Posterior vena cava (tissue), 2 donors: ENCODE measurements at regions not wholly inside any gene's neighbourhood (a gene's known extent, or its start where the extent isn't known, plus 50 kb on each side); places are given as distances from the start of the nearest gene placed in this dataset.
A peak's percentile ranks its signal among the peaks of the same experiment; 100 is the strongest.

Experiments used
- DNase-seq: peaks from one replicate; pipeline ENCODE4 v3.0.0-alpha.2; 2020; ENCODE audit warnings: low spot score
- intact Hi-C, 2 donors: fragments of 100-400 bp; cut with DNase I; formaldehyde crosslinking; loops; one replicate each; pipeline versions ENCODE4 v1.14.1 to v1.14.2; 2022 to 2023
- donor health status: DM: yes; HTN: yes; CAD: no.
- donor health status: DM: yes; HTN: yes; CAD: no.

- DNase-seq, result no peak
- intact Hi-C loops, result no loop called here
These were observed 735.1 kb upstream of the MARCKS start for GRCh38 chr6:113122060-113122459.

DNA sequence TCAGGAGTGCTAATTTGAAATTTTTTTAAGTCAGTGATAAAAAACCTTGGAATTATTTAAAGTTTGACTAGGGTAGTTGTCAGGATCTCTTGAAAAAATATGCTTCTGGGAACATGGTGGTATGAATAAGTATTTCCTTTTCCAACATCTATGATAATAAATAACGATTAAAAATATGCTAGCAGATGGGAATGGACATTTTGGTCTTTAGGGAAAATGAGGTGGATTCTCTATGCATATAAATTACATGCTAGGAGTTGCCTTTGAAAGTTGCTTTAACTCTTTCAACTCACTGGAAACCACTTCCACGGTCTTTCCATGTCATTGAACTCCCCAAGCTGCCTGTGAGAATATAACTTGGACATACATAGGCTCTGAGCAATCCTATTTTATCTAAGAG is 731.5 kb upstream of the MARCKS start:
- intact Hi-C loops, result no loop called here
- DNase-seq, result no peak

- intact Hi-C loops, result no loop called here
- no peak for DNase-seq
These were observed 729.2 kb upstream of the MARCKS start for GRCh38 chr6:113127786-113128419.

DNA sequence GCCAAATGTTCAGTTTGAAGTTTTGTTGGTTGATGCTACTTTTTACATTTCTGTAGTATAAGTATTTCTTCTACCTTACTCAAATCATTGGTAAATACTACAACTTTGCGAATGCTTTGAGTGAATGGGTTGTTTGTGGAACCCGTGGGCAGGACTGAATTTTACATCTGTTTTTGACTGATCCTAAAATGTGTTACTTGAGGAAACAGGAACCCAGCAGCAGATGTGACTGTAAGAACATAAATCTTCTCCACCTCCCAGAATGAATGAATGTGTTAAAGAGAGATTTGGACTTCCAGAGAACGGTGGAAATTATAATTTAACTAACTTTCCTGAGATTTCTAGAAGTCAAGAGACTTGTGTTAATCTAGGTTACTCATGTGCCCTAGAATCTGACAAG is 728.5 kb upstream of the MARCKS start:
- no peak for DNase-seq
- intact Hi-C loops, result no loop called here

DNA sequence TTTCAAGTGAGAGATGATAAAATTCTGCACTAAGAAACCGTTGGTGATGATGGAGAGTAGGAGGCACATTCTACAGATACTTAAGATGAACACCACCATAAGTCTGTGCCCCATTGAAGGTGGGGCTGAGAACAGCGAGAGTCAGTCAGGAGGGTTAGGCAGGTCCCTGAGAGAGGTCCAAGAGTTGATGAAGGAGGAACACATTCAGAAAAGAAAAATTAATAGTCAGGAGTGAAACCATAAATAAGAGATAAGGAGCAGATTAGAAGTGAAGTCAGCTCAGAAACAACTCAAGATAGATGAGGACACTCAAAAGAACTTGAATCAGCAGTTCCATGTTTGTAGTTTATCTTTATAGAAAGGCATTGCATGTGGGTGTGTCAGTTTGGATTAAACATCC is 727.2 kb upstream of the MARCKS start:
- DNase-seq, result no peak

DNA sequence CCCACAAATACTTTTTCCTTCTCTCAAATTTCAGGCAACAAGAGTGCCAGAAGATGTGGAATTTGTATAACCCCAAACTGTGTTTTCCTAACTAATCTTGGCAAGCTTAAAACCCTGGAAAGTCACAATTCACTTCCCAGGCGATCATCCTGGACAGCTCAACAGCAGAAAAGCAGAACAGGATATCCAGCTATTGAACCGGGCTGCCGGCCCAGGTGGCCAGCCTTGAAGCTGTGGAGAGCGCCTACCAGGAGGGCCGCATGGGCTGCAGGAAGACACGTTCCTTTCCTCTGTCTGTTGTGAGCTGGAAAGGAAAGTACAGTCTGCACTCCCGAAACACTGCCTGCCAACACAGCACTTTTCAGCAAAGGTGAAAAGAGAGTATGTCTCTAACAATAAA is 719.7 kb upstream of the MARCKS start:
- DNase-seq, result peak; percentile 82
- intact Hi-C loops, result no loop called here

More for the DNA sequence above, 727.2 kb upstream of the MARCKS start:
- intact Hi-C loops, result no loop called here

GRCh38 chr6:113140721-113141120 is 716.4 kb upstream of the MARCKS start:
- intact Hi-C loops, result no loop called here
- DNase-seq, result no peak

DNA sequence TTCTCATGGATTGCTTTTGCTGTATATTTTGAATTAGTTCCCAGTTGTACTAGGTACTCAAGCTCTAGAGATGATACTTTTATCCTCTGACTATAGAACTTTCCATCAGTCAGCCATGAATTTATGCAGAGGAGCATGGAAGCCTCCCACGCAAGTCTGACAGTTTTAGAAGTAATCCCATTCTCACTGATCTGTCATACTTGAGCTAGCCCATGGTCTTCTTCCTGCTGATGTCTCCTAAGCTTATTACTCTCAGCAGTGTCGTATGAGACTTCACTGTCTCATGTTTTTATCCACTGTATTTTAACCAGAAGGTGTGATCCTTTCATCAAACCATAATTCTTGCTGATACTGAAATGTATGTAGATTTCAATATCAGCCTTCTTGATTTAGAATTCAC is 715.2 kb upstream of the MARCKS start:
- intact Hi-C loops, result no loop called here
- DNase-seq, result no peak

DNA sequence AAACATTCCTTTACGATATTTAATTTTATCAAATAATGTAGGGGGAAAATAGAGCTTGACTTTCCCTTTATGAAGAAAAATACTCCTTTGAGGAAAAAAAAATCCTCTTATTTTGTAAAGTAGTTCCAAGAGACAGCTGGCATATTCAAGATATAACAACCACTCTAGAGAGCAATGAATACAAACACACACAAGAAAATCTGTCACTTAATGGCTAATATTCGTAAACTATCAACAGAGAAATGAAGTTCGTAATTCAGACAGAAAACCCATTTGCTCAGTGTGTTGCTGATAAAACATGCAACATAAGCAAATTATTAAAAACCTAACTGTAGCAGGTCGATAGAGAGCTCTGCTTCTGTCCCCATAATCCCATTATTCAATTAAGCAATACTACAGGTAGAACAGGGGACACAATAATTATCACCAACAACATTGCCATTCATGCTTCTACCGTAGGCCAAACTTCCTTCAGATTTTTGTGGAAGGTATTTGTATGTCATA is 714.4 kb upstream of the MARCKS start:
- DNase-seq, result no peak
- intact Hi-C loops, result no loop called here

DNA sequence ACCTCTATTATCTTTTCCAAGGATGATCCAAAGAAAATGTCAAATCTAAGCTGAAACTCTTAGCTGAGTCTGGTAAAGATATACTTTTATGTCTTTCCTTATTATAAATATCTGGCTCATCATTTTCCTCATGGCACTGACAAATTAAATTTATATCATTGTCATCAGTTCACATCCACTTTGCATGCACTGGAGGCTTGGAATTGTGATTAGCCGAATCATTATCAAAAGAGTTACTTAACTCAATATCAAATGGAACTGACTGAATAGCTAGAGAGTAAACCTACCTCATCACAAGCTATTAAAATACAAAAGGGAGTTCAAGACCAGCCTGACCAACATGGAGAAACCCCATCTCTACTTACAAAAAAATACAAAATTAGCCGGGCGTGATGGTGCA is 713.9 kb upstream of the MARCKS start:
- no peak for DNase-seq
- intact Hi-C loops, result no loop called here

DNA sequence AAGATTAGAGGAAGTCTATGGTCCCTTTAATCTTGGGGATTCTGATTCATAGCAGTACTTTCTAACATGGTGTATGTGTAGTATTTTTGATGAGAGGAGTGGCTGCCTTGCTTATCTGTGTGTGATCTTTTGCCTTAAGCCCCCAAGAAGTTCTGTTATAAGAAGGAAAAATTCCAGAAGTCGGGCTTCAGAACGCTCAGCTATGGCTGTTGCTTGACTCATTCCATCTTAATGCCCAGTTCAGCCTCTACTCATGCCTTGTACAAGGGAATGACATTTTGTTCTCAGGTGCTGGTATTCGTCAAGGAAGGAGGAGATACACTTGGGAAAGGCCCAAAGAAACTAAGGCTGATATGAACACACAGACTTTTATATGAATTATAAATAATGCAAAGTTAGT is 713.0 kb upstream of the MARCKS start:
- no peak for DNase-seq
- intact Hi-C loops, result no loop called here

GRCh38 chr6:113146878-113147277 is 710.3 kb upstream of the MARCKS start:
- intact Hi-C loops, result no loop called here

GRCh38 chr6:113147544-113147943 is 709.6 kb upstream of the MARCKS start:
- DNase-seq, result no peak
- intact Hi-C loops, result no loop called here

More at GRCh38 chr6:113146878-113147277, 710.3 kb upstream of the MARCKS start:
- no peak for DNase-seq

- intact Hi-C loops, result no loop called here
- DNase-seq, result no peak
These were observed 708.6 kb upstream of the MARCKS start for GRCh38 chr6:113148566-113148965.

DNA sequence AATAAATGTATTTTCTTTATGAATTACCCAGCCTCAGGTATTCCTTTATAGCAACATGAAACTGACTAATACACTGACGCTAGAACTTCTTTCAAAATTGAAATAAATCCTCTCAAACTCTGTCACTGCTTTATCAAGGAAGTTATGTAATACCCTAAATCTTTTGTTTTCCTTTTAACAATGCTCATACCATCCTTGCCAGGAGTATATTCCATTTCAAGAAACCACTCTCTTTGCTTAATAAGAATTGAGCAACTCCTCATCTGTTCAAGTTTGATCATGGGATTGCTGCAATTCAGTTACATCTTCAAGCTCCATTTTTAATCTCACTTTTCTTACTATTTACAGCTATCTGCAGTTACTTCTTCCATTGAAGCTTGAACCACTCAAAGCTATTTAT is 707.6 kb upstream of the MARCKS start:
- no peak for DNase-seq
- intact Hi-C loops, result no loop called here

DNA sequence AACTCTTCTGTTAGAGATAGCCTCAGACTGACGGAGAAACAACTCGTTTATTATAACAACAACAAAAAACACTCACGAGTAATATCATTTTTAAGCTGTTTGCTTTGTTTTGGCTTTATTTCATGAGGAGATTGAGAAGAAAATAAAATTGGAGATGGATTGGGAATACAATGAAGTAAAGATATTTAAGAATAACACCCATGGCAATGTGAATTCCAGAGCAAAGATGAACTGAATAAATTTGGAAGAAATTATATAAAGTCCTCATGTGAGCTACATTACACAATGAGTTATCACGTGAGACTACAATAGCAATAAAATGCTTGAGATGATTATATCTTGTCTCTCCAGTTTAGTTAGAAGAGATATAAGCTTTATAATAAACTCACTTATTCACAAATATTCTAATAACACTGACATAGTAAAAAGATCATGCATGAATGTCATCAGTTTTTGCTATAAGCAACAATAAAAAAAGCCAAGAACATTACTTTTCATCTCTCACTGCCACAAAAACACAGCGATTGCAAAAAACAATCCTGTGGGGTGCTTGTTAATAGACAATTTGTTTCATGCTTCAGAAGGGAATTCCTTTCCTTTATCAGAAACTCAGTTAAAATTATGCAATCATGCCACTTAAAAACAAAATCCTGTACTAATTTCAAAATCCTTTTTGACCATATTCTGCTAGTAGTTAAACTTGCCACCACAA is 696.7 kb upstream of the MARCKS start:
- intact Hi-C loops, result no loop called here
- DNase-seq, result no peak

- intact Hi-C loops, result no loop called here
- DNase-seq, result no peak
These were observed 696.2 kb upstream of the MARCKS start for GRCh38 chr6:113161018-113161315.

- intact Hi-C loops, result no loop called here
- DNase-seq, result no peak
These were observed 694.4 kb upstream of the MARCKS start for GRCh38 chr6:113162739-113163138.

GRCh38 chr6:113168057-113168456 is 689.1 kb upstream of the MARCKS start:
- DNase-seq, result no peak
- intact Hi-C loops, result no loop called here

DNA sequence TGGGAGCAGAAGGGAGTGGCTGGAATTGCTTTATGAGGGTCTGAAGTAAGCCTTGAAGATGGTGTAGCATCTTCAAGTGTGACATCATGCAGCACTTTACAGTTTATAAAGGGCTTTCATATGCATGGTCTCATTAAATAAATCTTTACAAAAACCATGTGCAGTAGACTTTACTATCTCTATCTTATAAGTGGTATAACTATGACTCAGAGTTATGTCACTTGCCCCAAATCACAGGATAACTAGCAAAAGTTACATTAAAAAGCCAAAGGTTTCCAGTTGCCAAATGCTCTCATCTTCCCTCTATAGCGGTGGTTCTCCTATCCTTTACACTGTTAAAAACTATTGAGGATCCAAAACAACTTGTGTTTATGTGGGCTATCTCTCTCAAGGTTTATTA is 687.7 kb upstream of the MARCKS start:
- intact Hi-C loops, result no loop called here
- no peak for DNase-seq

GRCh38 chr6:113170454-113170853 is 686.7 kb upstream of the MARCKS start:
- DNase-seq, result no peak
- intact Hi-C loops, result no loop called here
